NCI-H524 treated with DMSO at 0.1 percent for 48 hours (cell line): ENCODE measurements at regions not wholly inside any gene's neighbourhood (a gene's known extent, or its start where the extent isn't known, plus 50 kb on each side); places are given as distances from the start of the nearest gene placed in this dataset.

Experiments
- DNase-seq: peaks from one replicate; lab custom pipeline; 2025; lab: John Stamatoyannopoulos, UW

DNA sequence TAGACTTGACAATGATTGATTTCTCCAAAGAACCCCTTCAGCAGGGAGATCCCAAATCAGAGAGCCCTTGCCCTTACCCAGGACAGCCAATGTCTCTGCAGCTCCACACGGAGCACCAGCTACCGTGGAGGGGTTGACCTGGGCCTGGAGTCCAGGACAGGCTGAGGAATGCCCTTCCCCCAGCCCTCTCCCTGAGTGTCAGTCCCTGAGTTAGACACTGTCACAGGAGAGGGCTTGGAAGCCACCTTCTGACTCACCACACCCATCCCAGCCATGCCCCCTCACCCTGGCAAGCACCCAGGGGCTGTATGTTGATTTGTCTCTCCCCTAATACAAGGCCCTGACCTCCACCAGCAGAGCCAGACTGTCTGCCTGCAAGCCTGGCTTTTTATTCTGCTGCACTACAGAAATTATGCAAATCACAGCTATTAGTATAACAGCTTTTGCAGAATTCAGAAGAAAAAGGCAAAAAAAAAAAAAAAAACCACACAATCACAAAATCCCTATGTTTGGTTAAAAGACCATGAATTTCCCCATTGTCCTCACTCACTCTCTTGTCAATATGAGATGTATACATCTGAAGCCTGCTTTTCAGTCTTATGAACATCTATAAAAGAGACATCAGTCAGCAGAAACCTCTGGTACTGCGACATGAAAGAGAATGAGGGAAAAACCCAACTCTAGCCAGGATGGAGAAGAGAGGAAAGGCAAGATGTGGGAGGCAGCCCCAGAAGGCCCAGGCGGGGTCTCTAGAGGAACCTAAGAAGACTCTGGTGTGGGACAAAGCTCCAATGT is 240.7 kb downstream of the UQCRFS1 start:
- no peak for DNase-seq

DNA sequence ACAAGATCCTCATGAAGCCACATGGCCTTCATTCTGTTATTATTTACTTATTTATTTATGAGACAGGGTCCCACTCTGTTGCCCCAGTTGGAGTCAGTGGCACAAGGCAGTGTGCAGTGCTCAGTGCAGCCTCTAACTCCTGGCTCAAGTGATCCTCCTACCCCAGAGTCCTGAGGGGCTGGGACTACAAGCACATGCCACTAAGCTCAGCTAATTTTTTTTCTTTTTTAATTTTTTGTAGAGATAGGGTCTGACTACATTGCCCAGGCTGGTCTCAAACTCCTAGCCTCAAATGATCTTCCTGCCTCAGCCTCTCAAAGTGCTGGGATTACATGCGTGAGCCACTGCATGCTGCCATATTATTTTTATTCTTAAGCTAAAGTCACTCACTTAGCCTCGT is 241.4 kb downstream of the UQCRFS1 start:
- no peak for DNase-seq

DNA sequence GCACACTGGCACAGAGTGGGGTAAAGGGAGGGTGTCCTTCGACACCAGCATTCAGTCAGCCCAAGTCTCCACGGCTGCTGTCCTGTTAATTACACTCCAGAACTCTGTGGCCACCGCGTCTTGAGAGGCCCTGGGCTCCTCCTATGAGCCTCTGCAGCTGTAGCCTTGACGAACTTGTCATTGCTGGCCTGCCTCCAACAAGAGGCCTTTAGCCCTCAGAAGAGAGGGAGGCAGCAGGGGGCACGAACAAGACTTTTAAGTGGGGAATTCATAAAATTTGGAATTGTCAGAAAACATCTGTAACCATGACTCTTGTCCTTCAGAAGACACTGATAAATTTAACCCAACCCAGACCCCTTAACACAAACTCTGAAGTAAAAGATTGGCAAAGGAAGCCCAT is 241.9 kb downstream of the UQCRFS1 start:
- DNase-seq: no peak

DNA sequence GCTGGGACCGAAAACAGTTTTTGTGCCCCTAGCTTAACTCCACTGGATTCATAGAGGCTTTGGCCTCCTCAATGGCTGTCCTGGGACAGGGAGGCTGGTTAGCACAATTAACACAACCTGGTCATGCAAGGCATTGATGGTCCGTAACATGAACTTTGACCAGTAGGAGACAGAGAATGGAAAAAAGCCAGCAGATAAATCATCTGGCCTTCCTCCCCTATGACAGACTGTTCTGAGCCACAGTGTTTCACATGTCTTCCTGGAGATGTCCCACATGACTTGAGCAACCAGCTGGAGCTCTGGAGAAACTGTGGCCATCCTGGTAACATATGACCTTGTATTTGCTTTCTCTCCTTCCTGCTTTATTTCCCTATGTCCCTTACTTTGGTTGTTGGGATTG is 244.2 kb downstream of the UQCRFS1 start:
- no peak for DNase-seq

DNA sequence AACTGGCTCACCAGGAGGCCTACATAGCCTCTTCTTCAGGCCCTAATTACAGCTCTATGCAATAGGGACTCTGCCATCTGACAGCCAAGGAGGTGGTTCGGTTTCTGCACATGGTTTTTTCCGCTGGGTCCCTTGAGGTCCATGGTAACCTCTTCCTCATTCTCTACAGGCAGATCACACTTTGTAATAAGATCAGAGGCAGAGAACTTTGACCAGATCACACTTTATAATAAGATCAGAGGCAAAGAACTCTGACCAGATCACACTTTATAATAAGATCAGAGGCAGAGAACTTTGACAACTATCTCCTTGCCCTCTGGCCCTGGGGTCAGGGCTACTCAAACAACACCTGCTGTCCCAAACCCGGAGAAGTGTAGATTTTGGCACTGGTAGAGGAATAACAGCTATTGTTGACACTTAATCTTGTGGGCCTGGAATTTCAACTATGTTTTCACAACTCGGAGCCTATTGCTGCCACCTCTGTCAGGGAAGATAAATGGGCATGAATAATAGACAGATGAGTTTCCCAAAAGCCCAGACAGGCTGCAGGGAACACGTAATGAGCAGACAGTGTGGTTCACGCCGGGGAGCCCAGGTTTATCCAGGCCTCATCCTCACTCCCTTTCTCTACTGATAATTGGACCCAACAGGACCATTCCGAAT is 246.1 kb downstream of the UQCRFS1 start:
- no peak for DNase-seq

DNA sequence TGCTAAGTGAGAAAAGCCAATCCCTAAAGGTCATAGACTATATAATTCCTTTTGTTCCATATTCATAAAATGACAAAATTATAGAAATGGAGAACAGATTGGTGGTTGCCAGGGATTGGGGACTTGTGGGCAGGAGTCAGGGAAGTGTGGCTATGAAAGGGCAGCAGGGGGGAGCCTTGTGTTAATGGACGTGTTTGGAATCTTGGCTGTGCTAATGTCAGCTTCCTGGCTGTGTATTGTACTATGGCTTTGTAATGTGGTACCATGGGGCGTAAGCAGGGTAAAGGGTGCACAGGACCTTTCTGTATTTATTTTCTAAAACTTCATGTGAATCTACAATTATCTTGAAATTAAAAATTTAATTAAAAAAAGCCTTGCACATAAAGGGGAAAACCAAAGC is 248.5 kb downstream of the UQCRFS1 start:
- DNase-seq: no peak

DNA sequence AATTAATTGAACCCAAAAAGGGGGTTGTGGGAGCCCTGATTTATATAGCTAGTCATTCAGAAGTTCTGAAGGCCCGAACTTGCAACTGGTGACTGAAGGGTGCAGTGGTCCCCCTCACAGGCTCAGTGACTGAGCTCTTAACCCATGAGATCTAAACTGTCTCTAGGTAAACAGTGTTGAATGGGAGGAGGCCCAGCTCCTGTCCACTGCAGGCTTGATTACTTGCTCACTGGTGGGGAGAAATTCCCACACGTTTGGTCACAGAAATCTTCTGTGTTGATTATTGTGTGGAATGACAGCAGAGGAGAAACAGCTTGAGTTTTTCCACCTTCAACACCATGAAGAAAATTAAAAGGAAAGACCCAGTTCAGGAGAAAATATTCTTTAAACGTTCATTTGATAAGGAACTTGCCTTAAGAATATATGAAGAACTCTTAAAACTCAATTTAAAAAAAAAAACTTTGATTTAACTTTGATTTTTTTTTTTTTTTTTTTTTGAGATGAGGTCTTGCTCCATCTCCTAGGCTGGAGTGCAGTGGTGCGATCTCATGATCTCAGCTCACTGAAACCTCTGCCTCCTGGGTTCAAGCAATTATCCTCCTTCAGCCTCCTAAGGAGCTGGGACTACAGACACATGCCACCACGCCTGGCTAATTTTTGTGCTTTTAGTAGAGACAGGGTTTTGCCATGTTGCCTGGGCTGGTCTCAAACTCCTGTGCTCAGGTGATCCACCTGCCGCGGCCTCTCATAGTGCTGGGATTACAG is 249.3 kb downstream of the UQCRFS1 start:
- DNase-seq: no peak

DNA sequence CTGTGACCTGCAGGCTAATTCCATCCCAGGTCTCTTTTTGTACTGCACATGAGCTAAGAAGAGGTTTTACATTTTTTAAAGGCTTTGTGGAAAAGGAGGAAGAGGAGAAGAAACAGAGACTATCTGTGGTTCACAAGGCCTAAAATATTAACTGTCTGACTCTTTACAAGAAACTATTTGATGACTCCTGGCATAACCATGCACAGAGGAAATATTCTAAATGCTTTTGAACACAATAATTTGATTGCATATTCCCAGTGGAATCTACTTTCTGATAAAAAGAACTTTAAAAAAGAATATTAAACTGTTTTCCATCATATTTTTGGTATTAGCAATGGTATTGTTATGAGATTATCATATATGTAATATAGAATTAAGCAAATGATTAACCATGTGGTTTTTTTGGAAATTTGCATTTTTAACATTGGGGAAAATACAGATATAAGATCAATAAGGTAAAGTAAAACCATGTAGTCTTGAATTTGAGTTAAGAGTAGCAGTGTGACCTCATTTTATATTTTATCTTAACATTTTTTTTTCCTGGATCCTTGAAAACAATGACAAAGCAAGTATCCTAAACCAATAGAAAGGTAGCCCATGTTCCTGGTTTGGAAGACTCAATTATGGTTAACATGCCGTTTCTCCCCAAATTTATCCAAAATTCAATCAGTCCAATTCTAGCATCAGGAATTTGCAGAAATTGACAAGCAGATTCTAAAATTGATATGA is 251.0 kb downstream of the UQCRFS1 start:
- no peak for DNase-seq

DNA sequence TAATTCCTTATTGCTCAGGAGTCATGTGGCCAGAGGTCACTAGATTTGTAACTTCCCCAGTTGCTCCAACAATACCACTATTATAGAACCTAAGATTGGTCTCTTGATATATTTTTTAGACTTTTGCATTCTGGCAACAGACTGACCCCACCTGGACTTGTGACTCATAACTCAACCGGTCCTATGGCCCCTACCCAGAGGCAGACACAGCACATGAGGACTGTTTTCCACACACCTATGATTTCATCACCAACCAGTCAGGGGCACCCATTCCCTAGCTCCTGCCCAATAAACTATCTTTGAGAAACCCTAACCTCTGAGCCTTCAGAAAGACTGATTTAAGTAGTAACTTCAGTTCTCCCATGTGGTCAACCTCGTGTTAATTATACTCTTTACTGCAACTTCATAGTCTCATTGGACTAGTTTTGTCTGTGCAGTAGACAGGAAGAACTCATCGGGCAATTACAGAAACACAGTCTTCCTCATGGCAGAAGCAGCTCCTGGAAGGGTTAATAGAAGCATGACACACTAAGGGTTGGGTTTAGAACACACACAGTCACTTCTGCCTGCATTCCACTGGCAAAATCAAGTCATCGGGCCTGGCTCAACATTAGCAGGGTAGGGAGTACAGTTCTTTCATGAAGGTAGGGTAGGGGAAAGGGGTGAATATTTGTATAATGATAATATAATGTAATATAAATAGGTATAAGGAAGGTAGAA is 251.8 kb downstream of the UQCRFS1 start:
- no peak for DNase-seq

DNA sequence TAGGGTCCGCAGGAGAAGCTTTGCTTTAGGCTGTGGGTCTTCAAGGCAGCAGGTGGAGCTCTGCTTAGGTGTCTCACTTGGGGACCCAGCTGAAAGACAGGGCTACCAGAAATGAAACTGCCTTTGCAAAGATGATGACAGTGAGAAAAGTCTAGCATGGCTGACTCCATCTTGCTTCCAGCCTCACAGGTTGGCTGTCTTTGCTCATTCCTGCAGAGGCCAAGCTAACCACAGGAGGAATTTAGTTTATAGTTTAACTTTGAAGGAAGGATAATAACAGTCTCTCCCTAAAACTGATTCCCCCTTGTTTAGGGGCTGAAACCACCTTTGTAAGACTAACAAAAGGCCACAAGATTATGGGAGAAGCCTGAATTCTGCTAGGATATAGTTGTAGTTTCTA is 252.4 kb downstream of the UQCRFS1 start:
- DNase-seq: no peak

DNA sequence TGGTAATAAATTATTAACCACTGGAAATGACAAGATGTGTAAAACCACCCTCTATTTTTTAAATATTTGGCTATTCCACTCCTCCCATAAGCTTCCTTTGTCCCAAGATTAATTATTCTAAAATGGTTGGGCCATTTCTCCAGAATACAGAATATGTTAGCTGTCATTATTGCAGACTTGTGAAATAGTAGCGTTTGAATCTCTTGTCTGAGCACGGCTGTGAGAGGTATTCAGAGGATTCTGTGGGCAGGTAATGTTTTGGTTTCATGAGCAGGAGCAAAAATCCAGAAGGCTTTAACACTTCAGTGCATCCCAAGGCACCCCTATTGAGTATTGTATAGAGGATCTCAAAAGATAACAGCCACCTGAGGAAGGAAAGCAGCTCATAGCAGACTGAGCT is 256.0 kb downstream of the UQCRFS1 start:
- DNase-seq: no peak

DNA sequence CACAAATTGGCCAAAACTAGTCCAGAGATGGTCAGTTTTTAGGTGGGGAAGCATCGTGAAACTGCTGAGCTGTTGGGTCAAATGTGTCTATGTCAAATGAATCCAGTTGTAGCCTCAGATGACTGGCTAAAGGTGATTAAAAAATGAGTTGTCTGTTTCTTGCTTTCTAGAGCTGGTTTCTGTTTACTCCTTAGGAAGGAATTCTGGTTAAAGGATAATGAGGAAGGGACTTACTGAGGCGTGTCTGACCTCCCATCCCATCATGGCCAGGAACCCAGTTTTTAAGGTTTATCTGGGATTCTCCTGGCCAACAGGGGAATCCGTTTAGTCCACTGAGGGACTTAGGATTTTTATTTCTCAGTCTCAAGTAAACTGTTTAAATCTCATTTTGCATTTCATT is 256.5 kb downstream of the UQCRFS1 start:
- DNase-seq: no peak

DNA sequence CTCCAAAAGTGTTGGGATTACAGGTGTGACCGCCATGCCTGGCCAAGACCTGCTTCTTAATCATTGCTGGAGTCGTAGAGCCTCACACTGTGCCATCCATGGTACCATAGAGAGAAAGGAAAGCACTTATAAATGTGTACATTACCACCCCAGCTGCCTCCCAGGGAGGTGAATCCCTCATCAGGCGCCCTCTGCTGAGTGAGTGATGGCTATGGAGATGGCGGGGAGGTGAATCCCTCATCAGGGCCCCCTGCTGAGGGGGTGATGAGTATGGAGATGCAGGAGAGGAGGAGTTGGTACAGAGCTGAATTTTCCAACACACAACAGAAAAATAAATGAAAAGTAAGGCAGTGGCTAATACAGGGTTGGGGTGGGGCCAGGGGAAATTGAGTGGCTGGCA is 263.4 kb downstream of the UQCRFS1 start:
- DNase-seq: no peak

DNA sequence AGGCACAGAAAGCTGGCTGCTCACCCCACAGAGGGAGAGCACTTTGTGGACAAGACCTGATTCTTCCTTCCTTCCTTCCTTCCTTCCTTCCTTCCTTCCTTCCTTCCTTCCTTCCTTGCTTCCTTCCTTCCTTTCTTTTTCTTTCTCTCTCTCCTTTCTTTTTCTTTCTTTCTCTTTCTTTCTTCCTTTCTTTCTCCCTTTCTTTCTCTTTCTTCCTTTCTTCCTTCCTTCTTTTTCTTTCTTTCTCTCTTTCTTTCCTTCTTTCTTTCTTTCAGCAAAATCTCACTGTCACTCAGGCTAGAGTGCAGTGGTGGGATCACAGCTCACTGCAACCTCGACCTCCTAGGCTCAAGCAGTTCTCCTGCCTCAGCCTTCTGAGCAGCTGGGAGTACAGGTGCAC is 263.9 kb downstream of the UQCRFS1 start:
- DNase-seq: no peak

DNA sequence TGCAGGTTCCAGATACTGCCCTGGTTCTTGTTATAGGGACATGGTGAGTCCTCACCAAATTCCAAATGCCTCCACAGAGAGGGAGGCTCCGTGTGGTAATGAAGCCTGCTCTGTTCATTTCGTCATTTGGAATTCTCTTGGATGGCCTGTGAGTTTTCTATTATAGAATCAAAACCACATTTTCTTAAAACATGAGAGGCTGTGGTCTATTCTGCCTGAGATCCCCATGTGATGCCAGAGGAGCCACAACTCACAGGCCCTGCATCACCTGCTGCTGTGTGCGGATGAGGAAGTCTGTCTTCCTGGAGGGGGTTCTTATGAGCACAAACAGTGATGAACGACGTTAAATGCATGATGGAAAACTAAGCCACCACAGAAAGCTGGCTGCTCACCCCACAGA is 264.4 kb downstream of the UQCRFS1 start:
- no peak for DNase-seq

DNA sequence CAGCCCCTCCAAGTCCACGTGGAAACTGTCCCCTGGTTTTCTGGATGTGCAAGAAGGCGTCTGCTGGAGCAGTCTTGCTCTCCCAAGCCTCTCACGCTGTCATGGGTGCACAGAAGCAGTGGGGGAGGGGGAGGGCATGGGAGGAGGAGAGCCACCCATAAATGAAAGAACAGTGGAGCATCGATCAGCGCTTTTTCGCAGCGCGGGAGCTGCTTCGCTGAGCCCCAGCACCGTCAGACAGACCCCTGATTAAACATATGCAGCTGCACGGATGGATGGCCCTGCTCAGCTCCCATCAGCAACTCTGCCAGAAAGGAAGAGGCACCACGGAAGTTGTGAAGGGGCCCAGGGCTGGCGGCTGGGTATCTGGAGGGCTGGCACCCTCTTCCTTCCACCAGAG is 264.9 kb downstream of the UQCRFS1 start:
- no peak for DNase-seq

DNA sequence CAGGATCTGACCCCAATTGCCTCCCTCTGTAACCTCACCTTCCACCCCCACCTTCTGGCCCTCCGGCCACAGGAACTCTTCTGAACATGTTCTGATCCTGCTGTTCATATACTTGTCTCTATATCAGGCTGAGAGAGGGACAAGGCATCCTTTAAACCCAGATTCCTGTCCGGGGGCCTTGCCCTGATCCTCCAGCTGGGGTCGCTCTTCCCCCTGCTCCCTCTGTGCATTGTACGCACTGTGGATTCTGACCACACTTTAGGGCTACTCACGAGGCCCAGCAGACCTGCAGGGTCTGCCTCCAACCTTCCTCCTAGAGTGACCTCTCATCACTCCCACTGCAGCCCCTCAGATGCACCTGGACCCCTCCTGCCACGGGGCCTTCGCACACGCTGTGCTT is 269.3 kb downstream of the UQCRFS1 start:
- no peak for DNase-seq

DNA sequence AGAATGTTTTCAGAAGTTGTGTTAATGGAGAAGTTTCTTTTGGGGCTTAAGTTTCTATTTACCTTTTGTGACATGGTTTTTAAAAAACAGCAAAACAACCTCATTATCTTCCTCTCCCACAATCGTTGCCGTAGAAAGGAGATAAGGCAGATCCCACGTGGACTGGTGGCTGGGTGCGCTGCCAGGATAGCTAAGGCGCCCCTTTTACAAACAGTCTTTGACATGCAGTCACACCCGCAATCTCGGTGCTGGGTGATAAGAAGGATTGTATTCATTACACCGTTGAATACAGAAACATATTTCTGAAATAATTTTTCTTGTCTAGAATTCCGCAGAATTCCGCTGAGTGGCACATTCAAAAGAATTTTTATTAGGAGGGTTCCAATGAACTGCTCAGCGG is 271.1 kb downstream of the UQCRFS1 start:
- no peak for DNase-seq

DNA sequence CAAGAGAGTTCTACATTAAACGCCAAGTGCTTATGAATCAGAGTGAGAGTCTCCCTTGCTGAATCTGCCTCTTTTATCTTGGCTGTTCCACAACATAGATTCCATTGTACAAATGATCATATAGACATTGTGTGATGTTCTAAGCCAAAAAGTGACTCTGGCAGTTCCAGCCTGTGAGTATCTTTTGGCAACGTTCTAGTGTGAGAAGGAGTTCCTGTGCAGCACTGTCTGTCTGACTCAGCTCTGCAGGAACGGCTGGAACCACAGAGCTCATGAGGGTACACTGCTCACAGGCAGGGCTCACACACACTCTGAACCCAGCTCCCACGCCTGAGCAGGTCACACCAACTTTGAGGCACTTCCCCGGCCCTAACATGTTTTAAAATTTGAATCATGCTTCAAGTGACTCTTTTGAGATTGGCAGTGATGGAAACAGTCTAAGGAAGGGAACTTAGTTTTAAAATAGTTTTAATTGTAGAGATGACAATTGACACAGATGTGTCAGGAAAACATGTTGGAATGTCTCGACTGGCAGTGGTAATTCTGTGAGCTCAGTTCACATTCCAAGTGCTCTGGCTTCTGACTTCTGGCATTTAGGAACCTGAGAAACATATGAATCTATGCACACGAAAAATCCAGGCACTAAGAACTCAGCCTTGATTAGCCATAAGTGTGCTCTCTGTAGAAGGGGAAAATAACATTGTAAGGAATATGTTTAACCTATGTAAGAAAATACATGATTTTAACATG is 272.0 kb downstream of the UQCRFS1 start:
- no peak for DNase-seq

DNA sequence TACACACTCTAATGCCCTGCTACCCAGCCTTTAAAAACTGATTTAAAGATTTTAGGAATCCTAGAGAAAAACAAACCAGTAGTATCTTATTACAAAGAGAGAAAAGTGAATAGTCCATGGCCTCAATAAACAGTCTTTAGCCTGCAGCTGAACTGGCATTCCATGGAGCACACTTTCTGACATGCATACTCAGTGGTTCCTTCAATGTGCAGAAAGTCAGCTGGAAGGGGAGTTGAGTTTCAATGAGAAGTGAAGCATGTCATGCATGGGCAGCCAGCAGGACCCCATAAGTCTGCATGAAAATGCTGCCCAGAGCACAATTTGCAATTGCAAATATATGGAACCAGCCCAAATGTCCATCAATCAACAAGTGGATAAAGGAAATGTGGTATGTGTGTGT is 273.7 kb downstream of the UQCRFS1 start:
- DNase-seq: no peak

DNA sequence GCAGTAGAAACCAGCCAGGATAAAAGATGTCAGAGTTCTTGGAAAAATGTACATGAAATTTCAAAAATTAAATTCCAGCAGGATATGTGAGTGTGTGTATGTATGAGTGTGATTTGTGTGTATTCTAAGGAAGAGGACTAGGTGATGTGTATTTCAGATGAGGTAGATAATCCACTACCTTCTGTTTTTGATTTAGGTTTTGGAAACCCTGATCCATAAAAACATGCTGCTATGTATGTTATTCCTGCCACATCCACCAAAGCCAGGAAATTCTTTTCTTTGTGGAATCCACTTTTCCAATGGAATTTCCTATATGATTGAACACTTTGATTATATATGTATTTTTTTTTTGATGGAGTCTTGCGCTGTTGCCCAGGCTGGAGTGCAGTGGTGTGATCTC is 276.9 kb downstream of the UQCRFS1 start:
- DNase-seq: no peak
